Embryonic facial prominence (tissue), 1 donor: ENCODE measurements at regions not wholly inside any gene's neighbourhood (a gene's known extent, or its start where the extent isn't known, plus 50 kb on each side); places are given as distances from the start of the nearest gene placed in this dataset.
A peak's percentile ranks its signal among the peaks of the same experiment; 100 is the strongest.
"Not testable (repeated sequence)": the region's sequence is repeated elsewhere in the genome, so short reads cannot be mapped to it uniquely, and the experiment has no call there.

Source experiments
- DNase-seq: peaks from one replicate; pipeline ENCODE4 v3.0.0-alpha.2; 2016; ENCODE audit errors: extremely low spot score

DNA sequence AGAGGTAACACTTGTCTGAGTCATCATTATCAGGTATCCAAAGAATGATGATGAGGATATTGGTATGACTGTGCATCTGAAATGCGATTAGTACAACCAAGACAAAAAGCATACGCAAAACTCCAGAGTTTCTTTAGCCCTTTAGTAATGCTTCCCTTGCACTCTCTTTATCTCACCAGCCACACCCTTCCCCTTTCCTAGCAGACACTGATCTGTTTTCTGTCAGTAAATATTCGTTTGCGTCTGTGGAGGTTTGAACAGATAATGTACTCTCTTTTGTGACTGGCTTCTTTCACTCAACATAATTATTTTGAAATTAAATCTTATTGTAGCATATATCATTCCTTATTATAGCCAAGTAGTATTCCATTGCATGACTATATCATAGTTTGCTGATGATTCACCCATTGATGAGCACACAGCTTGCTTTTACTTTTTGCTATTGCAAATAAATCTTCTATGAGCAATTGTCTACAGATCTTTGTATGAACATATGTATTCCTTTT is 775.7 kb downstream of the SLC6A15 start:
- DNase-seq, result no peak

DNA sequence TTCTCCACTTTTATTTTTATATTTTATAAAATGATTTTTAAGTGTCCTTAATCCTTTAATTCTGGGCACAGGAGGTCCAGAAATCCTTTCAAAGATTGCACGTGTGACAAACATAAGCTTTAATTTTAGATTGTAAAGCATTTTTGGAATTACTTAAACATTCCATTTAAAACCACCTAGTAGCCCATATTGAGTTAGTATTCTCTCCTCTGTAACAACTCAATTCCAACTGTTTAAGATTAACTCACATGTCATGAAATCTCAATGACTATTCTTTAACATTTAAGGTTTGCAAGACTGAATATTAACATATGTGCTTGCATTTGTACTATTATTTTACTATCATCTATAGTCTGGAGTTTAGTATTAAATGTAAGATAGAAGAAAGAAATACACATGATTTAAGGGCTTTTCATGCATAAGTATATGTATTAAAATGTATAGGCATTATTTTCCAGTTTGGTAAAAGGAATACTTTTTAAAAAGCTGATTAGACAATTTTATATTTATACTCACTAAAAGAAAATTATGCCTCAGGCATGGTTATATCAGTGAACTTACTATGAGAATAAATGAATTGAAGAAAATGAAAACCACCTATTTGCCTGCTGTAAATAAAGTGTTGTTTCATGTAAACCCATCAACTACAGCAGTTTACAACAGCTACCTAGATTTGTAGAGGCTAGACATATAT is 776.9 kb downstream of the SLC6A15 start:
- DNase-seq, result no peak

DNA sequence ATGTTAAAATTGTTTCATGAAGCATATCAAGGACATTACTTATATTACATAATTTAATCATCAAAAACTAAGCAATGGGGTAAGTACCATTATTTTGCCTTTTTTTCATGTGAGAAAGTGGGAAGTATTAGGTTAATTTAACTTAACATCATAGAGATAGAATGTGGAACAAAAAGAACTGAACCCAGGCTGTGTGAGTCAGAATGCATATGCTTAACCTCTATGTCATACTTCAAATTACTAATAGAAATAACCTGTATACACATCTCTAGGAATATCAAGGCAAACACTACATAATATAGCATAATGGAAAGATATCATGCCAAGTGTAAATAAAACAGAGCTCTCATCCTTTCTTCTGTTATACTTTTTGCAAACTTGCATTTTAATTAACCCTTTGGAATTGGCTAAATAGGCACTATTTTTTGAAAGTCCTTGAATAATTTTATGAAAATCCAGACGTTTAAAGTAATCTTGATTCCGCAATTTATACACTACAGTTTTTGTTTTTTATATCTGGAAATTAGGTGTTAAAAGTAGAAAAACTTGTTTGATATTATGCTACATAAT is 777.7 kb downstream of the SLC6A15 start:
- DNase-seq, result no peak

DNA sequence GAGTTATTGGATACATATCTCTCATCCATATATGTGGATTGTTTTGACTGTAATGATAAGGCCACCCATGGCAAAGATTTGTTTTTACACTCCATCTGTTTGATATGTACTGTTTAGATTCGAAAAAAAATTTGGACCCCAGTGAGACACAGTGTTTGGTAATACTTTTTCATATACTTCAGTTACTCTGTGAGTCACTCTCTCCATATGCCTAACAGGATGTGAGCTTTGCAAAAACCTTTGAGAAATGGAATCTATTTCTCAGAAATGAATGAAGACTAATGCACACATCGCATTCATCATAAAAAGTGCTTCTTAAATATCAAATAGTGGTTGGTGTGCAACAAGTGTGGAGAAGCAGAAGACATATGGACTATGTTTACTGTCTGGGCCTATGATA is 781.5 kb downstream of the SLC6A15 start:
- DNase-seq, result no peak

DNA sequence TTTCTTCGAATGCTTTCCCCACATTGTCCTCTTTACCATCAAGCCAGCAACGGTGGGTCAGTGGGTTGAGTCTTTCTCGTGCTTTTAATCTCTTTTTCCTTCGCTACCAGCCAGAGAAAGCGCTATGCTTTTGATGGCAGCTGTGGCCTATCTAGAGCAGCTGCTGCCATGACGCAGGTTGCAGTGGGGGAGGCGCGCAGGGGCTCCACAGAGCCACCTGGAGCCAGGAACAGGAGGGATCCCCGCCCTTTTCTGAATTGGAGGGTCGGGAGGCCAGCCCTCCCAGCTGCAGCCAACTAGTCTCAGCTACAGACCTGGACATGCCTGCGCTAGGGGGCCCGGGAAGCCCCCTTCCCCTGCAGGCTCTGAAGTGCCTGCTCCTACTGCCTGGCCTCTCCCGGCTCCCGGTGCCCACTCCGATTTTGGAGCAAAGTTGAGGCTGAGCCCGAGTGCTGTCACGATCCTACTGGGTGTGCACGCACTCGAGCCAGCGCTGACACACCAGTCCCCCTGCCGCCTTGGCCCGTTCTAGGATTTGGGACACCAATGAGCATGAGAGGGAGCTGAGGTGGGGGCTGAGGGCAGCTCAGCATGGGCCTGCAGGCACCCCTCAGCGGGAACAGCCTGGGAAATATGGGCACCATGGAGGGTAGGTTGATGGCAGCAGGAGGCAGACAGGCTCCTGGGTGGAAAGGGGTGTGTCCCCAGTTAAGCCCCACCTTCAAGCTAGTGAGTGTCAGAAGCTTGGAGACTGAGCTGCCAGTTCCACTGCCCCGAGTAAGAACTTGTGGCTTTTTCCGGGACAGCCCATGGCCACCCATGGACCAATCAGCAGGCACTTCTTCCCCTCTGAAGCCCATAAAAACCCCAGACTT is 784.2 kb downstream of the SLC6A15 start:
- no peak for DNase-seq

DNA sequence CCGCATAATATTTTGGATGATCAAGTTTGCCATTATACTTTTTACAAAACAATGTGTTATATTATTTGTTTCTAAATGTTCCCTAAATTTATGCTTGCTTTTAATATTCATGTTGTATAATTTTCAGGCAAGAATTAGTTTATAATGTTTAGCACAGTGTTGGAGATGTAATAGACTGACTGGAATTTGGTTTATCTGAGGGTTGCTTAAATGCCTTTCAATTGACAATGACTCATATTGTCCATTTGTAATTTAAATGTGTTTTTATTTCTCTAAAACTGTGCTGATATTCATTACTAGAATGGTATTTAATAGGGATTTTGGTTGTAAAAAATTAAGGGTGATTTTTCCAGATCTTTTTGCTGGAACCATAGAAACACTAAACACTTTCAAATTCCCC is 788.4 kb downstream of the SLC6A15 start:
- no peak for DNase-seq

DNA sequence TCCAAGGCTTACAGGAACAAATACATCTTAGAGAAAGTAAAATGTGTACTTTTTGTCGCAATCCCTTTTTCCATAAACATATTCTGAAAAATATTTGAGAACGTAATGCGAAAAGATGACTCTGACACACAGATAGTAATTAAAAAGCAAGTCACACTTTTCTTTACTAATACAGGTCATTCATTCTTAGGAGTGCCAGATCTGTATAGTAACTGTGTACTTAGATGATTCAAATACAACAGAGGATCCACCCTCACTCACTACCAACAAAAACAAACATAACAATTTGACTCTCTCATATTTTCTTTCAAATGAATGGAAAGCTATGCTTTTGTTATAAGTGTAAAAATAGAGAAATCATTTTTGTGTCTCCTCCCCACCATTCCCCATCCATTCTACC is 795.4 kb downstream of the SLC6A15 start:
- DNase-seq, result no peak

DNA sequence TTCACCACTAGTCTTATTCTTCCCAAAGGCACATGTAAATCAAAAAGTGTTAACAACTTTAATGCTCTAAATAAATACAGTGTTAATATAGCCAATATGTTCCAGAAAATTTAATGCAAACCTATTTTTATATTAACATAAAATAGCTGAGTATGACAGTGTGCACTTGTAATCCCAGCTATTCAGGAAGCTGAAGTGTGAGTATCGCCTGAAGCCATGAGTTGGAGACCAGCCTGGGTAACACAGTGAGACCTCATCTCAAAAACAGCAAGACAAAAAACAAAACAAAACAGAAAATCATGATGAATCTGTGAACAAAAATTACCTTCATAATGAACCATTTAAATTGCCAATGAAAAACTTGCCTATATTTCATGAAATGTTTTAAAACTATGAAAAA is 798.9 kb downstream of the SLC6A15 start:
- DNase-seq, result no peak

DNA sequence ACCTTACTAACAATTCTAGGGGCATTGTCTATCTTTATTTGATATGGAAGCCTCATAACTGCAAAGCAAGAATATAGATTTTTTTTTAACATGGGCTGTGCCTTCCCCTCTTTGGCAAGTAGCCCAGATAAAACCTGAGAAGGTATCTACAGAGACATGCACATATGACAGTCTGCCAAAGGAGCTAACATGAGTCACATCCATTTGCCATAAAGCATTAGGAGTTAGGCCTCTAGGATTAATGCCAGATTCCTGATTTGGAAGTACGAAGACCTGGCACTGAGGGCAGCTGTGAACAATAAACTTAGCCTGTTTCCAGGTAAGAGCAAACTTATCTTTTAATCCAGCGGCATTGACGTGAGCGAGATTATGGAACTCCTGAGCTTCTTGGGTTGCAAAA is 808.7 kb downstream of the SLC6A15 start:
- DNase-seq, result not testable (repeated sequence)

DNA sequence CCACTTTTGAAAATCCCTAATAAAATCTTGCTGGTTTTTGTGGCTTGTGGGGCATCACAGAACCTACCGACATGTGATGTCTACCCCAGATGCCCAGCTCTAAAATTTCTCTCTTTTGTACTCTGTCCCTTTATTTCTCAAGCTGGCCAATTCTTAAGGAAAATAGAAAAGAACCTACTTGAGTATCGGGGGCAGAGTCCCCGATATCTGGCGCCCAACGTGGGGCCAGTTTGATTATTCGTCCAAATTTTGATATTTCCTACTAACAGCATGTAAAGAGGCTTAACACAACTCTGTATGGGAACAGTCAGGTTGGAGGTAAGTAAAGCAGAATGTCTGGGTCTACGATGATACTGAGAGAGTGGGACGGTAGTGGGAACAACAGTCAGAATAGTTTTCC is 810.6 kb downstream of the SLC6A15 start:
- DNase-seq, result not testable (repeated sequence)

DNA sequence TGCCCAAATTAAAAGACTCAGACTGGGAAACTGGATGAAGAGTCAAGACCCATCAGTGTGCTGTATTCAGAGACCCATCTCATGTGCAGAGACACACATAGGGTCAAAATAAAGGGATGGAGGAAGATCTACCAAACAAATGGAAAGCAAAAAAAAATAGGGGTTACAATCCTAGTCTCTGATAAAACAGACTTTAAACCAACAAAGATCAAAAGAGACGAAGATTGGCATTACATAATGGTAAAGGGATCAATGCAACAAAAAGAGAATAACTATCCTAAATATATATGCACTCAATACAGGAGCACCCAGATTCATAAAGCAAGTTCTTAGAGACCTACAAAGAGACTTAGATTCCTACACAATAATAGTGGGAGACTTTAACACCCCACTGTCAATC is 813.0 kb downstream of the SLC6A15 start:
- not testable (repeated sequence) for DNase-seq

DNA sequence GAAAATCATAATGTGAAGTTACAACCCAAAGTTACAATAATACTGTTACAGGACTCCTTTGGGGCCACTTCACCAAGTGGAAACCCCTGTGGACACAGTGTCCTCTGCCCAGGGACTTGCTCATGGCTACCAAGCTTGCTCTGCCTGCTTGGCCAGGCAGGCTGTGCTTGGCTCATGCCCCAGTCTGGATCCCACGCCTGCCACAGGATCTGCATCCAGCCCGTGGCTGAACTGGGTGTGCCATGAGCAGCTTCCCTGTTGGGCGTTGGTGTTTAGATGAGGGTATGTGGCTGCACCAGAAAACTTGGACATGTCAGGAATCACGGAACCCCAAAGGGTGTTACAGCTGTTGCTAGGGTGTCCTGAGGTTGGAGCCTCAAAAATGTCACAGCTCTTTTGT is 820.9 kb downstream of the SLC6A15 start:
- no peak for DNase-seq

DNA sequence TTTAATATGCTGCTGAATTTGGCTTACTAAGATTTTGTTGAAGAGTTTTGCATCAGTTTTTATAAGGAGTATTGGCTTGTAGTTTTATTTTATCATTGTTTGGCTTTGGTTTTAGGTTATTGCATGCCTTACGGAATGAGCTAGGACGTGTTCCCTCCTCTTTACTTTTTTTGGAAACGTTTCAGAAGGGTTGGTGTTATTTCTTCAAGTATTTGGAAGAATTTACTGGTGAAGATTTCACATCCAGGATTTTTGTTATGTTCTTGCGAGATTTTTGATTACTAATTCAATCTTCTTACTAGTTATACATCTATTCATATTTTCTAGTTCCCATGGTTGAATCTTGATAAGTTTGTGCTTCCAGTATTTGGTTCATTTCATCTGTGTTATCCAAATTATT is 823.2 kb downstream of the SLC6A15 start:
- DNase-seq, result no peak

DNA sequence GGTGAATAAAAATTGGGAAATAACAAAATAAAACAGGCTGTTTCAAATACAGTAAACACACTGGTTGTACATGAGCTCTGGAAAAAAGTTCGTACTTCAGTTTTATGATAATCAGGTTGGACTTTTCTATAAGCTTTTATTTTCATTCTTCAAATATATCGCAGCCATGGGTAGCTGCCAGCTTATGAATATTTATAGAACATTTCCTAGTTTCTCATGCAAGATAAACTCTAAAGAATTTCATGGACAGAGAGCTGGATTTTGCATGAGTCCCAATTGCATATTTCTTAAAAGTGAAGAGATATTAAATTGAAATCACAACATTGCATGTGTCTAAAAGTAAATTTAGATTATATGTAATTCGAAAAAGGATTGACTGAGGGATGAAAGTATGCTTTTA is 827.6 kb downstream of the SLC6A15 start:
- no peak for DNase-seq

DNA sequence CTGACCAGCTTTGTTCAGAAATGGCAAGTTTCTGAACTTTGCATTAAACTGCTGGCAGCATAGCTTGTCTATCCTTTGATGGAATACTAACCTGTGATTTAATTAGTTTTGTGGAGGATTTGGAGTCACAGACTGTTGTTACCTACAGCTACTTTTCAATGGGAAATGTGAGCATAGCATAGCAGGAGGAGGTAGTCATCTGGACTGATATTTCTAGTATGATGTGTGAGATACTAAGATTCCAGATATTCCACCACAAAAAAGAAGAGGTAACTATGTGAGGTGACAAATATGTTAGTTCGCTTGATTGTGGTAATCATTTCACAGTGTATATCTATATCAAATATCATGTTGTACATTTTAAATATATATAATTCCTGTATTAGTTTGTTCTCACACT is 833.0 kb downstream of the SLC6A15 start:
- DNase-seq, result no peak

DNA sequence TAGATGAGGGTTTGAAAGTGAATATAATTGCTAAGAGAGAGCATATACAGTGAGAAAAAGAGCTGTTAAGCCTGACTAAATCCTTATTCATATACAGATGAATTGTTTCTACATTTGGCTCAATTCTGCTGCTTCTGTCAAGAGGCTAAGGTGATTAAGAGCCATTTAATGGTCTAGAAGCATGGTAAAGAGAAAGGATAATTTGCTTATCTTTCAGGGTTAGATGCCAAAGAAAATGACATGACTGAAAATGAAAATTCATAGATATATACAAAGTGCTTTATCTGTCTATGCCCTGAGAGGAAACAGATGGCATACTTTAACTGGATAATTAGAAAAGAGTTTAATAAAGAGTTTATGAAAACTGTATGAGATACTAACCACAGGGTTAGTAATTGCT is 834.9 kb downstream of the SLC6A15 start:
- DNase-seq, result no peak

DNA sequence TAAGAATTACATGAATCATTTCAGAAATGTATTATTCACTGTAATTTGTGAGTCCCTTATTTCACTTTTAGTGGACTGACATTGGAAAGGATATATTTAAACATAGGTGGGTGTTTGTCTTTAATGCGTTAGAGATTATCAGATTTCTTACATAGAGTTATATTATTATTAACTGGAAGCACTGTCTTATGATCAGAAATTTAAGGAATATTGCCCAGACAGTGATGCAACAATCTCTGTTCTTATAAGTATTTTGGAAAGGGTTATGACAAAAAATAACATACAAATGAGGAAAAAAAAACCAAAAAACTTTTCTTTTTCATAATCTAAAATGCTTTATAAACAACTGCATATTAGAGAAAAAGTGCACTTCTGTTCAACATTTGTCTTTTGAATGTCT is 836.6 kb downstream of the SLC6A15 start:
- DNase-seq, result no peak

DNA sequence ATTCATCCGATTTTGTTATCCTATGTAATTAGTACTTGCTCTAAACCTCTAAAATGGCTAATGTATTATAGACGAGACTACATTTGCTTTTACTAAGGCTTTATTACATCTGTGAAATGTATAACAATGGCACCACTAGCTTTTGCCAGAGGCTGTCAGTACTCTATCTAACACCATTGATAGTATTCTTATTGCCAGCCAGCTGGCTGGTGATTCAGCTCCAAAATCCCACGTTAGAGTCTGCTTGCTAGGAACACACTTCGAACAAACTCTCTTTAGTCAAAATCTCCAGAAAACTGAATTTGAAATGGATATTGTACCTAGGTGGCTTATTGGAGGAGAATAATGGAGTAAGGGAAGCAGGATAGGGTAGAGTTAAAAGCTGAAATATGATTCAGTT is 839.2 kb downstream of the SLC6A15 start:
- DNase-seq, result no peak

DNA sequence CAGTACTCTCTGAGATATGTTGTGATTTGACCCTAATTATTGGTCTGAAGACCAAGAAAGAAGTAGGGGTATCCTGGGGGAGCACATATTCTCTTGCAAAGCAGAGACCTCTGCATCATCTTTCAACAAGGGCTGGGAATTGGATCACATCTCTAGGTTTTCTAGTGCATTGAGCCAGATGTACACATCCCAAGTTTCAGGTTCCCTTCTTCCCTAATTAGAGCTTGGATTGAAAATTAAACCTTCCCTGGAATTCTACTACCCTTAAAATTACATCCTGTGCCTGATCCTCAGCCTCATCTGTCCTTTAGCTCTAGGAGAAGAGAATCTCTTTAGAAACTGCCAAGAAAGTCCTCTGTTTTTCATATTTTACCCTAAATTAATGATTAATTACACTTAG is 839.6 kb downstream of the SLC6A15 start:
- DNase-seq, result no peak

DNA sequence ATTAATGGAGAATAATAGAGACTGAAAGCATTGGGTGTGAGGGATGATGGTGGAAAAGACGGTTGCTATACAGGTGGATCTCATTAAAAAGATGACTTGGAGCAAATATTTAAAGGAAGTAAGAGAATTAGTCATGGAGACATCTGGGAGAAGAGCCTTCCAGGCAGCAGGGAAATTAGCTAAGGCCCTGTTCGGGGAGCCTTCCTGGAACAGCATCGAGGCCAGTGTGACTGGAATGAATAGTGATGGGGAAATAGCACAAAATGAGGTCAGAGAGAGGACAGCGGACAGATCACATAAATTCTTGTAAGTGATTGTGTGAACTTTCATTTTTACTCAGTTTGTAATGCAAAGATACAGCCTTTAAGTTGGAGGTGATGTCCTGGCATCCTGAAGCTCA is 842.3 kb downstream of the SLC6A15 start:
- peak; percentile 55 for DNase-seq

DNA sequence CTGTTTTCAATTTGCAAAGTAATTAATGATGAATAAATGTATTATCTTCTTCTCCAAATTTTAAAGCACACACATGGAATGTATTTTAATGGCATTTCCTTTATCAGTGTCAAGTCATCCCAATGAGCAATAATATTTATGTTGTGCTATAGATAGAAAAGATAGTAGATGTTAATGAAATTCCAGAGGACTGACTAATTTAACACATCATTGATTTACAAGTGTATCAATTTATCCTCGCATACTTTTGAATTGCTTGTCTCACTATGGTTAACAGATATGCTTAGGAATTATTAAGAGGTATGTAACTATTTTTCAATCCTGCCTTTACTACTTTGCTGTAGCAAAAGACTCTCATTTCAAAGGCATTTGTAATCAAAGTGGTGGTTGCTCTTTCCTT is 842.9 kb downstream of the SLC6A15 start:
- no peak for DNase-seq

DNA sequence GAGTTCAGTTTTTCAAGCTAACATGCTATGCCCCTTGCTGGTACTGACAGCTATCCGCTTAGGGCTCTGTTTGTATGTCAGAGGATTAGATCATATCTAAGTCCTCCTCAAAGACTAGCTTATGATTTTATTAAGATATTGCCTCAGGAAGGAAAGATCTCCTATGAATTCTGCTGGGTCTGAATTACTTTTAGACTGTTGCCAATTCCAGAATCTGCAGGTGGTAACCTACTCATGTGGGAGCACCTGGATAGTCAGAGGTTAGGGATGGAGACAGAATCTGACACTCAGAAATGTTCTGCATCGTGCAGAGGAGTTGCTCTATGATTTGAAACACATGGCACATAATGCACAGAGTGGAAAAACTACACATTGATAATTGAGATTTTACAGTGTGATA is 843.4 kb downstream of the SLC6A15 start:
- DNase-seq, result no peak

DNA sequence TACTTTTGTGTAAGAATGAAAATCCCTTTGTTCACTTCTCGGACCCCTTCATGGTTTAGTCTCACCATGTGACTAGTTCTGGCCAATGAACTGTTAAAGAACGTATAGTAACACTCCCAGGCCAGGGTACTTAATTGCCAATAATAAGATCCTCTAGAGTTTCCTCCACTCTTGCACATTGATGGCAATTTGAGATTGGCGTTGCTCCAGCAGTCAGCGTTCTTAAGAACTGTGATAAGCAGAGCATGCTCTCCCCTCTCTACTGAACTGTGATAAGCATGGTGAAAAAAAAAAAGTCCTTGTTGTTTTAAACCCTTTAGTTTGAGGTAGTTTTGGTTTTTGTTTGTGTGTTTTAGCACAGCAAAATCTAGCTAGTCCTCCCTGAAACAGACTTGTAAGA is 854.5 kb downstream of the SLC6A15 start:
- no peak for DNase-seq
